Parathyroid adenoma (tissue), 2 donors: ENCODE measurements at regions not wholly inside any gene's neighbourhood (a gene's known extent, or its start where the extent isn't known, plus 50 kb on each side); places are given as distances from the start of the nearest gene placed in this dataset.

Source experiments
- H2AFZ ChIP-seq: fragments of 300-600 bp; sonication (generic); one replicate; pipeline ENCODE4 v1.7.0; 2017; ENCODE audit warnings: antibody characterized with exemption, mild to moderate bottlenecking
- H3K27ac ChIP-seq: fragments of 300-600 bp; sonication (generic); one replicate; pipeline ENCODE4 v1.7.0; 2017
- H3K27me3 ChIP-seq: fragments of 300-600 bp; sonication (generic); one replicate; pipeline ENCODE4 v1.7.0; 2017; ENCODE audit warnings: low read length; ENCODE audit not compliant: control insufficient read depth, insufficient read depth
- H3K36me3 ChIP-seq: fragments of 300-600 bp; sonication (generic); one replicate; pipeline ENCODE4 v1.7.0; 2017; ENCODE audit warnings: low read length; ENCODE audit not compliant: control insufficient read depth, insufficient read depth
- H3K4me1 ChIP-seq: fragments of 300-600 bp; sonication (generic); one replicate; pipeline ENCODE4 v1.7.0; 2017; ENCODE audit warnings: control low read depth
- H3K4me2 ChIP-seq: fragments of 300-600 bp; sonication (generic); one replicate; pipeline ENCODE4 v1.7.0; 2017; ENCODE audit warnings: low read length
- H3K4me3 ChIP-seq: fragments of 300-600 bp; sonication (generic); one replicate; pipeline ENCODE4 v1.7.0; 2017; ENCODE audit warnings: low read depth, low read length
- H3K79me2 ChIP-seq: fragments of 300-600 bp; sonication (generic); one replicate; pipeline ENCODE4 v1.7.0; 2017; ENCODE audit warnings: control low read depth
- H3K9ac ChIP-seq: fragments of 300-600 bp; sonication (generic); one replicate; pipeline ENCODE4 v1.7.0; 2017; ENCODE audit warnings: mild to moderate bottlenecking
- H3K9me3 ChIP-seq: fragments of 300-600 bp; sonication (generic); one replicate; pipeline ENCODE4 v1.7.0; 2017; ENCODE audit warnings: low read length; ENCODE audit not compliant: control insufficient read depth
- CTCF ChIP-seq: fragments of 300-600 bp; sonication (generic); IDR thresholded peaks from one replicate; pipeline ENCODE4 v1.7.0; 2017; ENCODE audit warnings: antibody characterized with exemption, mild to moderate bottlenecking
- donor health status: primary hyperparathyroidism.

- Histone ChIP-seq H2AFZ (no peak overlapping the region), H3K4me2 (no peak overlapping the region), H3K9me3 (no peaks in the 10 kb centered on the region), H3K4me1 (no peaks in the 10 kb centered on the region), H3K27me3 (no peaks in the 10 kb centered on the region), H3K36me3 (no peaks in the 10 kb centered on the region), H3K27ac (no peak overlapping the region), H3K9ac (no peak overlapping the region), H3K79me2 (no peaks in the 10 kb centered on the region), H3K4me3 (no peak overlapping the region)
- TF ChIP-seq CTCF, result no peak
These were observed 1168.8 kb downstream of the BRD1 start for GRCh38 chr22:48658871-48659270.

- H3K36me3 ChIP-seq, result no peaks in the 10 kb centered on the region
- no peaks in the 10 kb centered on the region for H3K79me2 ChIP-seq
- TF ChIP-seq CTCF, result no peak
- H3K27me3 ChIP-seq, result no peaks in the 10 kb centered on the region
- no peaks in the 10 kb centered on the region for H3K4me1 ChIP-seq
- no peaks in the 10 kb centered on the region for H3K9me3 ChIP-seq
- no peak overlapping the region for H3K4me3 ChIP-seq
- H3K9ac ChIP-seq, result no peak overlapping the region
- no peak overlapping the region for H3K27ac ChIP-seq
- H3K4me2 ChIP-seq, result no peak overlapping the region
- H2AFZ ChIP-seq, result no peak overlapping the region
These were observed 1169.4 kb downstream of the BRD1 start for GRCh38 chr22:48658246-48658645.

GRCh38 chr22:48654492-48654891 lies 1173.2 kb downstream of the BRD1 start:
- no peak overlapping the region for H2AFZ ChIP-seq
- no peak overlapping the region for H3K4me2 ChIP-seq
- no peak overlapping the region for H3K9ac ChIP-seq
- H3K4me1 ChIP-seq, result no peaks in the 10 kb centered on the region
- no peaks in the 10 kb centered on the region for H3K9me3 ChIP-seq
- H3K79me2 ChIP-seq, result no peaks in the 10 kb centered on the region
- H3K27me3 ChIP-seq, result no peaks in the 10 kb centered on the region
- no peaks in the 10 kb centered on the region for H3K36me3 ChIP-seq
- H3K27ac ChIP-seq, result no peak overlapping the region
- TF ChIP-seq CTCF, result no peak
- H3K4me3 ChIP-seq, result no peak overlapping the region

- Histone ChIP-seq H3K4me3 (no peak overlapping the region), H3K4me2 (no peak overlapping the region), H3K27me3 (no peaks in the 10 kb centered on the region), H3K36me3 (no peaks in the 10 kb centered on the region), H3K79me2 (no peaks in the 10 kb centered on the region), H3K9ac (no peak overlapping the region), H3K9me3 (no peaks in the 10 kb centered on the region), H3K27ac (no peak overlapping the region), H2AFZ (no peak overlapping the region), H3K4me1 (no peaks in the 10 kb centered on the region)
- TF ChIP-seq CTCF, result no peak
These were observed 1173.7 kb downstream of the BRD1 start for GRCh38 chr22:48653929-48654328.

- Histone ChIP-seq H2AFZ (no peak overlapping the region), H3K4me3 (no peak overlapping the region), H3K9ac (no peak overlapping the region), H3K27ac (no peak overlapping the region), H3K79me2 (no peaks in the 10 kb centered on the region), H3K4me2 (no peak overlapping the region), H3K27me3 (no peaks in the 10 kb centered on the region), H3K36me3 (no peaks in the 10 kb centered on the region), H3K9me3 (no peaks in the 10 kb centered on the region), H3K4me1 (no peaks in the 10 kb centered on the region)
- no peak for TF ChIP-seq CTCF
These were observed 1174.4 kb downstream of the BRD1 start for GRCh38 chr22:48653306-48653705.
